GM19455 (cell line): ENCODE measurements at regions not wholly inside any gene's neighbourhood (a gene's known extent, or its start where the extent isn't known, plus 50 kb on each side); places are given as distances from the start of the nearest gene placed in this dataset.
A peak's percentile ranks its signal among the peaks of the same experiment; 100 is the strongest.

Experiments
- ATAC-seq: cut with Tn5 transposase; IDR thresholded peaks from one replicate; pipeline ENCODE4 v1.9.1; 2021; ENCODE audit not compliant: unreplicated experiment

GRCh38 chr7:112887976-112888375, 97.8 kb upstream of the TMEM168 start:
- ATAC-seq = no peak

- no peak for ATAC-seq
Observed at GRCh38 chr7:112887337-112887736, 97.1 kb upstream of the TMEM168 start.

GRCh38 chr7:112886208-112886607, 96.0 kb upstream of the TMEM168 start:
- ATAC-seq = no peak

GRCh38 chr7:112882991-112883390, 92.8 kb upstream of the TMEM168 start:
- ATAC-seq = no peak

GRCh38 chr7:112882511-112882910, 92.3 kb upstream of the TMEM168 start:
- ATAC-seq = no peak

GRCh38 chr7:112882022-112882421, 91.8 kb upstream of the TMEM168 start:
- ATAC-seq = no peak

- no peak for ATAC-seq
Observed at GRCh38 chr7:112880818-112881418, 90.7 kb upstream of the TMEM168 start.

GRCh38 chr7:112877691-112878460, 87.7 kb upstream of the TMEM168 start:
- ATAC-seq = no peak

- ATAC-seq = no peak
Observed at GRCh38 chr7:112876877-112877276, 86.7 kb upstream of the TMEM168 start.

GRCh38 chr7:112874909-112875308, 84.7 kb upstream of the TMEM168 start:
- no peak for ATAC-seq

- no peak for ATAC-seq
Observed at GRCh38 chr7:112873831-112874553, 83.8 kb upstream of the TMEM168 start.

GRCh38 chr7:112869111-112869774, 79.0 kb upstream of the TMEM168 start:
- peak; percentile 44 for ATAC-seq

GRCh38 chr7:112868609-112869008, 78.4 kb upstream of the TMEM168 start:
- ATAC-seq = no peak

- ATAC-seq = peak; percentile 94
Observed at GRCh38 chr7:112866424-112866823, 76.2 kb upstream of the TMEM168 start.

GRCh38 chr7:112864380-112864779, 74.2 kb upstream of the TMEM168 start:
- no peak for ATAC-seq

- ATAC-seq = no peak
Observed at GRCh38 chr7:112858838-112859237, 68.6 kb upstream of the TMEM168 start.

GRCh38 chr7:112855227-112855626, 65.0 kb upstream of the TMEM168 start:
- ATAC-seq = no peak

- no peak for ATAC-seq
Observed at GRCh38 chr7:112854169-112854568, 64.0 kb upstream of the TMEM168 start.

GRCh38 chr7:112853422-112853821, 63.2 kb upstream of the TMEM168 start:
- no peak for ATAC-seq

- ATAC-seq = no peak
Observed at GRCh38 chr7:112843151-112843550, 53.0 kb upstream of the TMEM168 start.
